ENCODE measurements at regions not wholly inside any gene's neighbourhood (a gene's known extent, or its start where the extent isn't known, plus 50 kb on each side); places are given as distances from the start of the nearest gene placed in this dataset.

DNA sequence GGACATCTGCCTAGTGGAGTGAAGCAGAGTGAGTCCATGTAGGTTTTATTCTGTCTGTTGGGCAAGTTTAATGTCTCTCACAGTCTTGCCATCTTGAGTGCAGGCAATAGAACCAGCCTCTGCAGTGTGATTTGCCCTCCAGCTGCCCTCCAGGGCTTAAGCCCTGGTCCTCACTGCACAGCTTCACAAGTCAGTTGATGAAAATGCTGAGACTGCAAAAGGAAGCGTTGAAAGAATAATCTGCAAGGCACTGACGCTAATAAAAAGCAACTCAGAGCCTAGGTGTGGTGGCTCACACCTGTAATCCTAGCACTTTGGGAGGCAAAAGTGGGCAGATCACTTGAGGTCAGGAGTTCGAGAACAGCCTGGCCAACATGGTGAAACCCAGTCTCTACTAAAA, 54.1 kb upstream of the PHOX2B start:
- Mint-ChIP-seq H3K36me3 (ENCODE audit: low read depth) (no peaks in the 10 kb centered on the region), H3K27me3 (peaks cover 10% of the 10 kb centered on the region), H3K9me3 (no peaks in the 10 kb centered on the region), H3K27ac (no peak overlapping the region), H3K4me3 (no peak overlapping the region), H3K4me1 (no peaks in the 10 kb centered on the region)
- ChIA-PET CTCF (no interaction called here), POLR2A (no interaction called here)
- no peak for DNase-seq
- intact Hi-C loops (cut with micrococcal nuclease): no loop called here
- no peak for TF ChIP-seq CTCF (IDR thresholded peaks at IDR 0.05)
- no peak for ATAC-seq (ENCODE audit: low read depth)

DNA sequence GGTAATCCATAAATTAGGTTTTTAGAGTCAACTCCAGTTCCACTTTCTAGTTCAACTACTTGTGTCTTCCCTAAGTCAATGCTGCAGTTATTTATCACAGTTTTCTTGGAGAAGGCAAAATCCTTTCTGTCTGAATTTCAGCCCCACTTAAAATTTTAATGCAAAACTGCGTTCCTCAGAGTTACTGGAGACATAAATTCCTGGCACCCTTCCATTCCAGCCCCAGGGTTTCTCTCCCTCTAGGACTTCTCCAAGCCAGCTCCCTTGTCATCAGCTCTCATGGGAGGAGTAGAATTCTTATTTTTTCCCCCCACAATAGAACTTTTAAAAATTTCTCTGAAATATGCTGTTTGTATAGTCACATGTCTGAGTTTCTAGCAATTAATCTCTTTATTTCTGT, 50.6 kb upstream of the PHOX2B start:
- Mint-ChIP-seq H3K27me3 (peaks cover 2% of the 10 kb centered on the region), H3K4me3 (no peak overlapping the region), H3K27ac (no peak overlapping the region), H3K4me1 (no peaks in the 10 kb centered on the region), H3K36me3 (ENCODE audit: low read depth) (no peaks in the 10 kb centered on the region), H3K9me3 (no peaks in the 10 kb centered on the region)
- TF ChIP-seq CTCF (IDR thresholded peaks at IDR 0.05): no peak
- POLR2A ChIA-PET: no interaction called here
- intact Hi-C loops (cut with micrococcal nuclease): no loop called here
- DNase-seq: no peak
- CTCF ChIA-PET: no interaction called here
- no peak for ATAC-seq (ENCODE audit: low read depth)
